WTC11 (cell line): ENCODE measurements at regions not wholly inside any gene's neighbourhood (a gene's known extent, or its start where the extent isn't known, plus 50 kb on each side); places are given as distances from the start of the nearest gene placed in this dataset.

Source experiments
- CBFB ChIP-seq: sonication (generic); formaldehyde crosslinking; IDR thresholded peaks from 2 replicates; pipeline ENCODE4 v1.8.1; 2022; ENCODE audit warnings: mild to moderate bottlenecking, low read depth, missing genetic modification reagents
- CTCF ChIP-seq: fragments of 200-600 bp; IDR thresholded peaks from 2 replicates; pipeline ENCODE4 v1.8.0; 2022; ENCODE audit warnings: antibody characterized with exemption
- NFYB ChIP-seq: sonication (generic); formaldehyde crosslinking; conservative IDR thresholded peaks from 2 replicates; pipeline ENCODE4 v1.8.0; 2022; ENCODE audit warnings: low read depth, missing genetic modification reagents
- PRDM15 ChIP-seq: sonication (generic); formaldehyde crosslinking; IDR thresholded peaks from 2 replicates; pipeline ENCODE4 v1.8.0; 2022; ENCODE audit warnings: missing genetic modification reagents
- SMAD4 ChIP-seq: sonication (generic); formaldehyde crosslinking; IDR thresholded peaks from 2 replicates; pipeline ENCODE4 v1.8.0; 2022; ENCODE audit warnings: mild to moderate bottlenecking, missing genetic modification reagents
- TF ChIP-seq, protein P1 (sequence below): sonication (generic); formaldehyde crosslinking; IDR thresholded peaks from 2 replicates; pipeline ENCODE4 v1.8.1; 2022; ENCODE audit warnings: missing genetic modification reagents, borderline replicate concordance
- TF ChIP-seq, protein P2 (sequence below): sonication (generic); formaldehyde crosslinking; IDR thresholded peaks from 2 replicates; pipeline ENCODE4 v1.8.1; 2023; ENCODE audit warnings: mild to moderate bottlenecking, missing genetic modification reagents

DNA sequence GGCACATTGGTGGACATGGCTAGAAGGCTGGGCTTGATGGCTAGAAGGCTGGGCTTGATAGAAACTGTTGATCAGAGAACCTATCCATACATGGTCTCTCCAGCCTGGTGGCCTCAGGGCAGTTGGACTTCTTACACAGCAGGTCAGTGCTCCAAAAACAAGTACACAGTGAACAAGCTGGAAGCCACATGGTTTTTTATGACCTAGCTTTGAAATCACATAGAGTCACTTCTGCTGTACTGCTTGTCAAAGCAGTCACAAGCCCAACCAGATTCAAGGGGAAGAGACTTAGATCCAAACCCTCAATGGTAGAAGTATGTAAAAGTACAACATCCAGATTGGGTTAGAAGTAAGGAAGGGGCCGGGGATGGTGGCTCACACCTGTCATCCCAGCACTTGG is 89.4 kb upstream of the HES1 start:
- TF ChIP-seq CTCF, result no peak
- TF ChIP-seq, protein P1, sequence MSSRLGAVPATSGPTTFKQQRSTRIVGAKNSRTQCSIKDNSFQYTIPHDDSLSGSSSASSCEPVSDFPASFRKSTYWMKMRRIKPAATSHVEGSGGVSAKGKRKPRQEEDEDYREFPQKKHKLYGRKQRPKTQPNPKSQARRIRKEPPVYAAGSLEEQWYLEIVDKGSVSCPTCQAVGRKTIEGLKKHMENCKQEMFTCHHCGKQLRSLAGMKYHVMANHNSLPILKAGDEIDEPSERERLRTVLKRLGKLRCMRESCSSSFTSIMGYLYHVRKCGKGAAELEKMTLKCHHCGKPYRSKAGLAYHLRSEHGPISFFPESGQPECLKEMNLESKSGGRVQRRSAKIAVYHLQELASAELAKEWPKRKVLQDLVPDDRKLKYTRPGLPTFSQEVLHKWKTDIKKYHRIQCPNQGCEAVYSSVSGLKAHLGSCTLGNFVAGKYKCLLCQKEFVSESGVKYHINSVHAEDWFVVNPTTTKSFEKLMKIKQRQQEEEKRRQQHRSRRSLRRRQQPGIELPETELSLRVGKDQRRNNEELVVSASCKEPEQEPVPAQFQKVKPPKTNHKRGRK, result no peak
- TF ChIP-seq NFYB (CRISPR knock-in tag), result no peak
- no peak for TF ChIP-seq SMAD4 (CRISPR knock-in tag)
- no peak for TF ChIP-seq PRDM15 (CRISPR knock-in tag)
- TF ChIP-seq CBFB (CRISPR knock-in tag), result no peak
- TF ChIP-seq, protein P2, sequence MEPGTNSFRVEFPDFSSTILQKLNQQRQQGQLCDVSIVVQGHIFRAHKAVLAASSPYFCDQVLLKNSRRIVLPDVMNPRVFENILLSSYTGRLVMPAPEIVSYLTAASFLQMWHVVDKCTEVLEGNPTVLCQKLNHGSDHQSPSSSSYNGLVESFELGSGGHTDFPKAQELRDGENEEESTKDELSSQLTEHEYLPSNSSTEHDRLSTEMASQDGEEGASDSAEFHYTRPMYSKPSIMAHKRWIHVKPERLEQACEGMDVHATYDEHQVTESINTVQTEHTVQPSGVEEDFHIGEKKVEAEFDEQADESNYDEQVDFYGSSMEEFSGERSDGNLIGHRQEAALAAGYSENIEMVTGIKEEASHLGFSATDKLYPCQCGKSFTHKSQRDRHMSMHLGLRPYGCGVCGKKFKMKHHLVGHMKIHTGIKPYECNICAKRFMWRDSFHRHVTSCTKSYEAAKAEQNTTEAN (CRISPR knock-in tag), result no peak
